Astrocyte of the spinal cord (primary cell): ENCODE measurements at regions not wholly inside any gene's neighbourhood (a gene's known extent, or its start where the extent isn't known, plus 50 kb on each side); places are given as distances from the start of the nearest gene placed in this dataset.
"Not testable (repeated sequence)": the region's sequence is repeated elsewhere in the genome, so short reads cannot be mapped to it uniquely, and the experiment has no call there.

Source experiments
- DNase-seq: peaks from one replicate; pipeline ENCODE4 v3.0.0; 2011; ENCODE audit warnings: low read depth, low spot score
- H3K4me3 ChIP-seq: 2 replicates; pipeline ENCODE4 v1.5.1; 2011; ENCODE audit warnings: low read depth, mild to moderate bottlenecking, low read length, moderate library complexity
- in situ Hi-C: cut with HindIII; loops from 2 replicates; pipeline ENCODE4 v1.10.0; 2017; ENCODE audit warnings: low sequenced_read_pairs
- TF ChIP-seq, protein P1 (sequence below): IDR thresholded peaks from 2 replicates; pipeline ENCODE4 v1.5.1; 2012; ENCODE audit warnings: low read depth, mild to moderate bottlenecking, low read length, inconsistent platforms

DNA sequence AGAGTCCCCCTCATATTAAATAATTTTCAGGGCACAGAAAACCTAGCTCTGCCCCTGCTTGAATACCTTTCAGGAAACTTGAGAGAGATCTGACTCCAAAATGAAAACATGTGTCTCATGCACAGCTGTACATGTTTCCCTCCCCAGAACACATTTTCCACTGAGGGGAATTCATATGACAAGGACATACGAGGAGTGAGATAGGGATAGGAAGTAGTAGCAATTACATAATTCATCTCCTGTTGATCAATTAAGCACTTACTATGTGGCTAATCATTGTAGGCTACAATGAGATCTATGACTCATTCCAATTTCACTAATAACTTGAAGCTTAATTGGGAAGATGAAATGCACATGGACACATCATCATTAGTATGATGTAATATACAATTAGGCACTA lies 302.1 kb downstream of the PCDH11X start:
- in situ Hi-C loops, DNase-seq, H3K4me3 ChIP-seq: not testable (repeated sequence)

DNA sequence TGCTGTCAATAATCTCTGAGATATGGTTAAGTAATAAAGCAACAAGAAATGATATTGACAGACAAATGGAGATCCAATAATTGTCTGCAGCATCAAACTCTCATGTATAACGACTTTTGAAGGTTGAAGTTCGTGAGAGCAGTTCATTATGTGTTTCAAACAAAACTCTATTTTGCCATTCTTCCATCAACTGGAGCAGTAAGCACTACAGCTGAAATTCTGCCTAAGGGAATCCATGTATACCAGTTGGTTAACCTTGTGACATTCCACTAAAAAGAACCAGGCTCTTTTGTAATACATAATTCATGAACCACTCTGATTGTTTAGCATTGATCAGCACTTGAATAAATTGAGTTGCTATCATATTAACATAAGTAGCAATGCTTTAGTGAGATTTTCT lies 311.6 kb downstream of the PCDH11X start:
- in situ Hi-C loops, DNase-seq, H3K4me3 ChIP-seq: not testable (repeated sequence)

GRCh38 chrX:92098136-92098535 lies 319.0 kb downstream of the PCDH11X start:
- DNase-seq, H3K4me3 ChIP-seq, in situ Hi-C loops: not testable (repeated sequence)

GRCh38 chrX:92100095-92100494 lies 320.9 kb downstream of the PCDH11X start:
- DNase-seq, H3K4me3 ChIP-seq, in situ Hi-C loops: not testable (repeated sequence)

DNA sequence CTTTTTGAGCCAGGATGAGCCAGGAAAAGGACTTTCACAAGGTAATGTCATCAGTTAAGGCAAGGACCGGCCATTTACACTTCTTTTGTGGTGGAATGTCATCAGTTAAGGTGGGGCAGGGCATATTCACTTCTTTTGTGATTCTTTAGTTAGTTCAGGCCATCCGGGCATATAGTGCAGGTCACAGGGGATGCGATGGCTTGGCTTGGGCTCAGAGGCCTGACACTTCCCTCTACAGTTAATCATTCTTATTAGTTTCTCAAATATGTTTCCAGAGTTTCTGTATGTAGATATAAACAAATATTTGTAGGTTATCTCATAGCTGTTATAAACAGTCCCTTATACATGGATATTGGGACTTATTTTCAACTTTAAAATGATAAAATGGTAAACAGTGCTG lies 326.5 kb downstream of the PCDH11X start:
- H3K4me3 ChIP-seq, DNase-seq, in situ Hi-C loops: not testable (repeated sequence)

DNA sequence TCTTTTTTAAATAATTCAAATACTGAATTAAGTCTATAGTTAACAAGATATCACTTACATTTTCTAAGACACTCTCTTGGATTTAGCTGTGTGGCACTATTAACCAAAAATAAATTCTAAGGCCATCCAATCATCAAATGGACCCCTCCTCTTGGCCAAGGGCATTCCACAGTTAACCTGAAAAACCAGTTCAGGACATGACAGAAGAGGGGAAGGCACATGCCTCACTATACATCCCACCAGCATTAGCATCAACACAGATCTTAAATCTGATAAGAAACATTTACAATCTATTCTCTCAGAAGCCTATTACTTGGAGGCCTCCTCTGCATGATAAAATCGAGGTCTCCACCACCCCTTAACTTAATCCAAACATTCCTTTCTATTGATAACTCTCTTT lies 327.5 kb downstream of the PCDH11X start:
- H3K4me3 ChIP-seq, DNase-seq, in situ Hi-C loops: not testable (repeated sequence)

DNA sequence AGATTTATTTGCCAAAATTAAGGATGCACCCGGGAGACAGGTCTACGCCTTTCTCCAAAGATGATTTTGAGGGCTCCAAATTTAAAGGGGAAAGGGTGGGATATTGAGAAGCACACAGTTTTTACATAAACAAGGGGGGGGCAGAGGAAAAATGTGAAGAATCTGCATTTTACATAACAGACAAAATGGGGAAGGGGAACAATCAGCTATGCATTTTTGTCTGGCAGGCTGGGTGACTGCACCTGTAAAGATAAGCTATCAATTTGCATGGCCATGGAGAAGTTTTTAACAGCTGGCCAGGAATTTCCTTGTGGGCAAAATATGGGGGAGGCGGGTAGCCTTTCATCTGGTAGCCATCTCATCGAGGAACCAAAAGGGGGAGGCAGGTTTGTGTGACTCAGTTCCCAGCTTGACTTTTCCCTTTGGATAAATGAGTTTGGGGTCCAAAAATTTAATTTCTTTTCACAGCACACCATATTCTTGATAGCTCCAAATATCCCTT lies 331.3 kb downstream of the PCDH11X start:
- not testable (repeated sequence) for DNase-seq

DNA sequence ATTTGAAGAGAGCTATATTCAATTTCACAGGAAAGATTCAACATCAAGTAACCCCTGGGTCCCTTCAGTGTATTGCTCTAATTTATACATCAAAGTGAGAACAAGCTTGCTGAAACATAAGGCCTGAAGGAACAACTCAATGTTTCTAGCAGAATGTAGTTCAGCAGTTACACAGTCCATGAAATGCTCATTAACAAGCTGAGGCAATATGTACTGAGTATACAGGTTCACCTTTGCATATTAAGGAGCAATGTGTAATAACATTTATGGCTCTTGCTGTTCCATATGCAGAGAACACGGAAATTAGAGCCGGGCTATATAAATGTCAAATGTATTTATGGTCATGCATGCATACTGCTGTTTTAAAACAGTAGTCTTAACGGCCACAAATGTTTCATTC lies 338.5 kb downstream of the PCDH11X start:
- DNase-seq, H3K4me3 ChIP-seq, in situ Hi-C loops: not testable (repeated sequence)

More for the DNA sequence above, 331.3 kb downstream of the PCDH11X start:
- in situ Hi-C loops, H3K4me3 ChIP-seq: not testable (repeated sequence)

DNA sequence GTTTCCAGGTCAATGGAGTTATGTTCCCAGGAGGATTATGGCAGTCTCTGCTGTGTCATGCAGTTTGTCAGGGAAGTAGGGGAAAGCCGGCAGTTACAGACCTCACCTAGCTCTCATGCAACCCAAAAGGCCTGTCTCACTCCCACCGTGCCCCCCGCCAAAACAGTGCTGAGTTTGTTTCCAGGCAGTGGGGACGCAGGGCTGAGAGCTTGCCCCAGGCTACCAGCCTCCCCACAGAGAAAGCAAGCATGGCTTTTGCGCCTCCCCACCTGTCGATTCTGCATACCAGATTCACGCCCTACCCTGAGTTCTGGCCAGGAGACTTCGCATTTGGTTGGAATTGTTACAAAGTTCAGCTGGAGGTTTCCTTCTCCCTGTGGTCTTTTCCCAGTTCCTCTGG lies 383.9 kb downstream of the PCDH11X start:
- H3K4me3 ChIP-seq, in situ Hi-C loops, DNase-seq: not testable (repeated sequence)

DNA sequence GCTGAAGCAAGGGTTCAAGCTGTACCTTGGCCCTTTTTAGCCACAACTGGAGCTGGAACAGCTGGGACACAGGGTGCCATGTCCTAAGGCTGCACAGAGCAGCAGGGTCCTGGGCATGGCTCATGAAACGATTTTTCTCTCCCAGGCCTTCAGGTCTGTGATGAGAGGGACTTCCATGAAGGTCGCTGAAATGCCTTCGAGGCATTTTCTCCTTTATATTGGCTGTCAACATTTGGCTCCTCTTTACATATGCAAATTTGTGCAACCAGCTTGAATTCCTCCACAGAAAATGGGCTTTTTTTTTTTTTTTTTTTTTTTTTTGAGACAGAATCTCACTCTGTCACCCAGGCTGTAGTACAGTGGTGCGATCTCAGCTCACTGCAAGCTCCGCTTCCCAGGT lies 430.8 kb downstream of the PCDH11X start:
- H3K4me3 ChIP-seq, result no peak overlapping the region
- TF ChIP-seq, protein P1, sequence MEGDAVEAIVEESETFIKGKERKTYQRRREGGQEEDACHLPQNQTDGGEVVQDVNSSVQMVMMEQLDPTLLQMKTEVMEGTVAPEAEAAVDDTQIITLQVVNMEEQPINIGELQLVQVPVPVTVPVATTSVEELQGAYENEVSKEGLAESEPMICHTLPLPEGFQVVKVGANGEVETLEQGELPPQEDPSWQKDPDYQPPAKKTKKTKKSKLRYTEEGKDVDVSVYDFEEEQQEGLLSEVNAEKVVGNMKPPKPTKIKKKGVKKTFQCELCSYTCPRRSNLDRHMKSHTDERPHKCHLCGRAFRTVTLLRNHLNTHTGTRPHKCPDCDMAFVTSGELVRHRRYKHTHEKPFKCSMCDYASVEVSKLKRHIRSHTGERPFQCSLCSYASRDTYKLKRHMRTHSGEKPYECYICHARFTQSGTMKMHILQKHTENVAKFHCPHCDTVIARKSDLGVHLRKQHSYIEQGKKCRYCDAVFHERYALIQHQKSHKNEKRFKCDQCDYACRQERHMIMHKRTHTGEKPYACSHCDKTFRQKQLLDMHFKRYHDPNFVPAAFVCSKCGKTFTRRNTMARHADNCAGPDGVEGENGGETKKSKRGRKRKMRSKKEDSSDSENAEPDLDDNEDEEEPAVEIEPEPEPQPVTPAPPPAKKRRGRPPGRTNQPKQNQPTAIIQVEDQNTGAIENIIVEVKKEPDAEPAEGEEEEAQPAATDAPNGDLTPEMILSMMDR, result no peak

GRCh38 chrX:92213786-92214185 lies 434.6 kb downstream of the PCDH11X start:
- peak; percentile 4 for DNase-seq
- no peak overlapping the region for H3K4me3 ChIP-seq
- TF ChIP-seq, protein P1, result no peak
- in situ Hi-C loops, result no loop called here

More for the DNA sequence above, 430.8 kb downstream of the PCDH11X start:
- in situ Hi-C loops, result no loop called here
- no peak for DNase-seq

DNA sequence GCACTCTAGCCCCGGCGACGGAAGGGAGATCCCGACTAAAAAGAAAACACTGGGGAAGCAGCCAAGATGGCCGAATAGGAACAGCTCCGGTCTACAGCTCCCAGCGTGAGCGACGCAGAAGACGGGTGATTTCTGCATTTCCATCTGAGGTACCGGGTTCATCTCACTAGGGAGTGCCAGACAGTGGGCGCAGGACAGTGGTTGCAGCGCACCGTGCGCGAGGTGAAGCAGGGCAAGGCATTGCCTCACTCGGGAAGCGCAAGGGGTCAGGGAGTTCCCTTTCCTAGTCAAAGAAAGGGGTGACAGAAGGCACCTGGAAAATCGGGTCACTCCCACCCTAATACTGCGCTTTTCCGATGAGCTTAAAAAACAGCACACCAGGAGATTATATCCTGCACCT lies 435.8 kb downstream of the PCDH11X start:
- DNase-seq, in situ Hi-C loops, H3K4me3 ChIP-seq: not testable (repeated sequence)
